Trophoblast cell (in vitro differentiated cells and primary cell): ENCODE measurements at regions not wholly inside any gene's neighbourhood (a gene's known extent, or its start where the extent isn't known, plus 50 kb on each side); places are given as distances from the start of the nearest gene placed in this dataset.
A peak's percentile ranks its signal among the peaks of the same experiment; 100 is the strongest.

Source experiments
- DNase-seq, 2 donors: peaks; one replicate each; pipeline ENCODE4 v3.0.0-alpha.2; 2016
- H2AFZ ChIP-seq: 2 replicates; pipeline ENCODE4 v1.6.1; 2013; ENCODE audit warnings: low read length, moderate library complexity, mild to moderate bottlenecking; ENCODE audit not compliant: insufficient read depth, poor library complexity
- H2AK5ac ChIP-seq: 2 replicates; pipeline ENCODE4 v1.6.1; 2013; ENCODE audit warnings: mild to moderate bottlenecking, low read length
- H2BK120ac ChIP-seq: 2 replicates; pipeline ENCODE4 v1.6.1; 2013; ENCODE audit warnings: low read length, mild to moderate bottlenecking, moderate library complexity; ENCODE audit not compliant: insufficient read depth, poor library complexity
- H2BK12ac ChIP-seq: 2 replicates; pipeline ENCODE4 v1.6.1; 2013; ENCODE audit warnings: mild to moderate bottlenecking, low read length, moderate library complexity
- H2BK5ac ChIP-seq: 2 replicates; pipeline ENCODE4 v1.6.1; 2013; ENCODE audit warnings: low read length, low read depth, moderate library complexity, mild to moderate bottlenecking; ENCODE audit not compliant: poor library complexity
- H3K14ac ChIP-seq: 2 replicates; pipeline ENCODE4 v1.6.1; 2013; ENCODE audit warnings: mild to moderate bottlenecking, low read length
- H3K18ac ChIP-seq: 2 replicates; pipeline ENCODE4 v1.6.1; 2013; ENCODE audit warnings: mild to moderate bottlenecking, low read length
- H3K23ac ChIP-seq: 2 replicates; pipeline ENCODE4 v1.6.1; 2013; ENCODE audit warnings: low read length
- H3K27ac ChIP-seq: 2 replicates; pipeline ENCODE4 v1.5.1; 2013; ENCODE audit warnings: low read depth, mild to moderate bottlenecking, inconsistent platforms, low read length, moderate library complexity
- H3K27me3 ChIP-seq: 2 replicates; pipeline ENCODE4 v1.6.1; 2013; ENCODE audit warnings: inconsistent platforms, mild to moderate bottlenecking, low read length, moderate library complexity; ENCODE audit not compliant: insufficient read depth
- H3K36me3 ChIP-seq, 2 experiments: 1 replicate in 1 of 2; 2 replicates in 1 of 2; pipeline ENCODE4 v1.6.1; 2013; ENCODE audit warnings: low read length in 2 of 2, mild to moderate bottlenecking in 2 of 2, moderate library complexity in 1 of 2; ENCODE audit not compliant: insufficient read depth in 2 of 2, control insufficient read depth in 1 of 2
- H3K4ac ChIP-seq: 2 replicates; pipeline ENCODE4 v1.6.1; 2013; ENCODE audit warnings: low read depth, mild to moderate bottlenecking, low read length, moderate library complexity
- H3K4me1 ChIP-seq, 2 experiments: 1 replicate in 1 of 2; 2 replicates in 1 of 2; pipeline ENCODE4 v1.6.1; 2013; ENCODE audit warnings: low read length in 2 of 2, mild to moderate bottlenecking in 2 of 2, moderate library complexity in 1 of 2; ENCODE audit not compliant: insufficient read depth in 2 of 2, control insufficient read depth in 1 of 2
- H3K4me2 ChIP-seq: 2 replicates; pipeline ENCODE4 v1.6.1; 2013; ENCODE audit warnings: inconsistent platforms, mild to moderate bottlenecking, low read length, moderate library complexity
- H3K4me3 ChIP-seq: 2 replicates; pipeline ENCODE4 v1.5.1; 2013; ENCODE audit warnings: mild to moderate bottlenecking, low read depth, low read length, inconsistent platforms
- H3K79me1 ChIP-seq: one replicate; pipeline ENCODE4 v1.6.1; 2013; ENCODE audit warnings: low read length
- H3K79me2 ChIP-seq: 2 replicates; pipeline ENCODE4 v1.6.1; 2013; ENCODE audit warnings: low read length, mild to moderate bottlenecking; ENCODE audit not compliant: control insufficient read depth, insufficient read depth, poor library complexity
- H3K9ac ChIP-seq: 2 replicates; pipeline ENCODE4 v1.6.1; 2013; ENCODE audit warnings: mild to moderate bottlenecking, low read length
- H3K9me3 ChIP-seq: 2 replicates; pipeline ENCODE4 v1.6.1; 2013; ENCODE audit warnings: low read depth, mild to moderate bottlenecking, control low read depth, inconsistent platforms, low read length; ENCODE audit not compliant: insufficient read depth
- H4K12ac ChIP-seq: 2 replicates; pipeline ENCODE4 v1.6.1; 2013; ENCODE audit warnings: low read depth, mild to moderate bottlenecking, low read length, moderate library complexity
- H4K8ac ChIP-seq: 2 replicates; pipeline ENCODE4 v1.6.1; 2013; ENCODE audit warnings: low read depth, mild to moderate bottlenecking, low read length, moderate library complexity
- H4K91ac ChIP-seq: one replicate; pipeline ENCODE4 v1.6.1; 2013; ENCODE audit warnings: low read depth, mild to moderate bottlenecking, low read length, moderate library complexity
- WGBS: extraction: QIAGEN DNeasy Blood & Tissue Kit; methylation state at CpG from one replicate; pipeline ENCODE4 v1.1.7; 2013; ENCODE audit warnings: missing lambda C conversion rate; ENCODE audit not compliant: insufficient read length, insufficient coverage; ENCODE audit errors: extremely low coverage; 5-methylcytosine and 5-hydroxymethylcytosine counted together

DNA sequence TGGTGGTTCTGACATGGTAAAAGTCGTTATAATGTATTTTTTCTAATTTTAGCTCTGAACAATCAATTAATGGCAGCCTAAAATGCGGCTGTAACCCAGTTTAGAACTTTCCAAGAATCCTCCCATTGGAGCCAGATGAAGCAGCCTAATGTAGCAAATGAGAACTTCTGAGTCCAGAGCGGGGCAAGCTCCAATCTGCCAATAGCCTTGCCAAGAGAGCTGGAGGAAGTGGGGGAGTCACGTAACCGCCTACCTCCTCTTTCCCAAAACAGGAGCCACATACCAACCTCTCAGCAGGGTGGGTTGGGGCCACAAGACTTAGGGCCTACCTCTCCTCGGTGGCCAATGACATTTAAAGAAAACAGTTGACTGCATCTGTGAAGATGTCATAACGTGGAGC, 230.6 kb downstream of the SOD2 start:
- H4K91ac ChIP-seq, result no peak overlapping the region
- no CpG with 5 or more reads among the region's 7 CpGs for WGBS
- no peak overlapping the region for H2BK5ac ChIP-seq
- no peak overlapping the region for H4K12ac ChIP-seq
- no peak overlapping the region for H2BK12ac ChIP-seq
- no peak overlapping the region for H3K23ac ChIP-seq
- no peaks in the 10 kb centered on the region for H3K36me3 ChIP-seq
- H3K4me3 ChIP-seq, result no peak overlapping the region
- H3K18ac ChIP-seq, result no peak overlapping the region
- no peak for DNase-seq
- no peaks in the 10 kb centered on the region for H3K27me3 ChIP-seq
- no peak overlapping the region for H2AFZ ChIP-seq
- no peak overlapping the region for H3K9ac ChIP-seq
- no peak overlapping the region for H3K14ac ChIP-seq
- H3K4me1 ChIP-seq, result peaks cover 7% of the 10 kb centered on the region in 2 experiments
- no peak overlapping the region for H3K4ac ChIP-seq
- H4K8ac ChIP-seq, result no peak overlapping the region
- no peaks in the 10 kb centered on the region for H3K79me2 ChIP-seq
- no peaks in the 10 kb centered on the region for H3K9me3 ChIP-seq
- H3K79me1 ChIP-seq, result no peaks in the 10 kb centered on the region
- H3K4me2 ChIP-seq, result no peak overlapping the region
- no peak overlapping the region for H2BK120ac ChIP-seq
- no peak overlapping the region for H2AK5ac ChIP-seq
- no peak overlapping the region for H3K27ac ChIP-seq

DNA sequence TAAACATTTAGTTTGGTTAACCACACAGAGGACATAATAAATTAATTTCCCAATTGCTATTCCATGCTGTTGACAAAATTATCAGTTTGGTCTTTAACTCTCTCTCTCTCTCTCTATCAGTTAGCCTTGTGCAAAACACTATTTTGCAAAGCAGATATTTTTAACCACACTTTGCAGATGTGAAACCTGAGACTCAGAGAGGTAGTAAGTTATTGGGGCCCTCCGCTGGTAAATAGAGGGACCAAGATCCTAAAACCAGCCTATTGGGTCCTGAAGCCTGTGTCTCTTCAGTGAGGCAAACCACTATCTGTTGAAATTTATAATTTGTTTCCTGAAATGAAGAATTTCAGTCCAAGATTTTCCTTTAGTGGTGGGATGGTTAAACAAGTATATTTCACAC, 231.0 kb downstream of the SOD2 start:
- H4K12ac ChIP-seq, result no peak overlapping the region
- no peaks in the 10 kb centered on the region for H3K9me3 ChIP-seq
- H4K8ac ChIP-seq, result no peak overlapping the region
- no peaks in the 10 kb centered on the region for H3K36me3 ChIP-seq
- WGBS, result no CpG with 5 or more reads among the region's 1 CpG
- no peak overlapping the region for H3K4me2 ChIP-seq
- no peak overlapping the region for H3K4ac ChIP-seq
- H3K4me1 ChIP-seq, result peaks cover 7% of the 10 kb centered on the region in 2 experiments
- no peak overlapping the region for H3K27ac ChIP-seq
- H3K27me3 ChIP-seq, result no peaks in the 10 kb centered on the region
- no peaks in the 10 kb centered on the region for H3K79me2 ChIP-seq
- no peak overlapping the region for H2BK5ac ChIP-seq
- no peak overlapping the region for H3K23ac ChIP-seq
- no peak overlapping the region for H2AK5ac ChIP-seq
- no peak overlapping the region for H3K14ac ChIP-seq
- DNase-seq, result no peak
- no peak overlapping the region for H3K18ac ChIP-seq
- no peak overlapping the region for H2BK120ac ChIP-seq
- no peak overlapping the region for H3K9ac ChIP-seq
- H2AFZ ChIP-seq, result no peak overlapping the region
- H3K79me1 ChIP-seq, result no peaks in the 10 kb centered on the region
- H4K91ac ChIP-seq, result no peak overlapping the region
- no peak overlapping the region for H2BK12ac ChIP-seq
- no peak overlapping the region for H3K4me3 ChIP-seq

DNA sequence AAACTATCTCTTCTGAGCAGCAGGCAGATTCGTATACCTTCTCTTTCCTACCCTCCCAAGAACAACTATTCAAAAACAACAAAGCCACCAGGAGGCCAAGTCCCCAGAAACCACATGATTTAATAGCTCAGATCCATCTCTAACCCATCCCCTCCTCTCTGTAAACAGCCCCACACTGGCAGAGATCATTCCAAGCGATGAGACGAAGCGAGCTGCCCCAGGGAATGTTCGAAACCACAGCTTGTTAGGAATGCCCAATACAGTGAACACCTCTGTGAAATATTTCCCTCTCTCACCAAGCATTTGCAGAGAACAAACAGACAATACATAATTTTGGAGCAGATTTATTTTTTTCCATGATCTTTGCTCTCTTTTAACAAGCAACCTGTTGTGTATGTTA, 231.8 kb downstream of the SOD2 start:
- Histone ChIP-seq H3K9ac (no peak overlapping the region), H2BK5ac (no peak overlapping the region), H3K79me1 (no peaks in the 10 kb centered on the region), H3K4me2 (no peak overlapping the region), H3K27me3 (no peaks in the 10 kb centered on the region), H3K79me2 (no peaks in the 10 kb centered on the region), H3K4me3 (no peak overlapping the region), H2AK5ac (no peak overlapping the region), H3K27ac (no peak overlapping the region), H4K8ac (no peak overlapping the region), H3K4me1 (peaks cover 7% of the 10 kb centered on the region in 2 experiments), H2BK120ac (no peak overlapping the region), H3K36me3 (no peaks in the 10 kb centered on the region), H3K9me3 (no peaks in the 10 kb centered on the region), H3K23ac (no peak overlapping the region), H2BK12ac (no peak overlapping the region), H4K91ac (no peak overlapping the region), H4K12ac (no peak overlapping the region), H3K18ac (no peak overlapping the region), H2AFZ (no peak overlapping the region), H3K14ac (no peak overlapping the region), H3K4ac (no peak overlapping the region)
- WGBS, result no CpG with 5 or more reads among the region's 5 CpGs
- DNase-seq, result peak; percentile 42 to 69

DNA sequence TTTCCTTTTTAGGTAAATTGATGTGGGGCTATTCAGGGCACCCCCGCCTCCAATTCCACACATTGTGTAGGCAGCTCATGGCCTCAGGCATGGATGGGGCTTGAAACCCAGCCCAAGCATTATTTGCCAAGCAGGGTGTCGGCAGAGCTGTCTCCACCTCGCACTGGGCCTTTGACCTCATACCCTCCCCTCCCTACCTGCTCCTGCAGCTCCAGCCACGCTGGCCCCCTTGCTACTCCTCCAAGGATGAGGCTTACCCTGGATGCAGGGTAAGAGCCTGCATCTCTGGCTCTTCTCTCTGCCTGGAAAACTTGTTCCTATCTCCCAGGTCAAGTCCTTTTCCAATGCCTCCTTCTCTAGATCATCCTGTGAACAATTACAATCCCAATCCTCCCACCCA, 232.6 kb downstream of the SOD2 start:
- Histone ChIP-seq H2AFZ (no peak overlapping the region), H2AK5ac (no peak overlapping the region), H3K23ac (no peak overlapping the region), H4K91ac (no peak overlapping the region), H3K4ac (no peak overlapping the region), H3K9ac (no peak overlapping the region), H3K18ac (no peak overlapping the region), H3K27ac (no peak overlapping the region), H3K79me2 (no peaks in the 10 kb centered on the region), H3K27me3 (no peaks in the 10 kb centered on the region), H3K9me3 (peaks cover 2% of the 10 kb centered on the region), H3K4me2 (no peak overlapping the region), H3K79me1 (no peaks in the 10 kb centered on the region), H2BK120ac (no peak overlapping the region), H4K8ac (no peak overlapping the region), H4K12ac (no peak overlapping the region), H3K4me3 (no peak overlapping the region), H3K14ac (no peak overlapping the region), H3K4me1 (peaks cover 7% of the 10 kb centered on the region in 2 experiments), H2BK5ac (no peak overlapping the region), H3K36me3 (no peaks in the 10 kb centered on the region), H2BK12ac (no peak overlapping the region)
- no peak for DNase-seq
- no CpG with 5 or more reads among the region's 4 CpGs for WGBS
